ENCODE measurements at regions not wholly inside any gene's neighbourhood (a gene's known extent, or its start where the extent isn't known, plus 50 kb on each side); places are given as distances from the start of the nearest gene placed in this dataset.

DNA sequence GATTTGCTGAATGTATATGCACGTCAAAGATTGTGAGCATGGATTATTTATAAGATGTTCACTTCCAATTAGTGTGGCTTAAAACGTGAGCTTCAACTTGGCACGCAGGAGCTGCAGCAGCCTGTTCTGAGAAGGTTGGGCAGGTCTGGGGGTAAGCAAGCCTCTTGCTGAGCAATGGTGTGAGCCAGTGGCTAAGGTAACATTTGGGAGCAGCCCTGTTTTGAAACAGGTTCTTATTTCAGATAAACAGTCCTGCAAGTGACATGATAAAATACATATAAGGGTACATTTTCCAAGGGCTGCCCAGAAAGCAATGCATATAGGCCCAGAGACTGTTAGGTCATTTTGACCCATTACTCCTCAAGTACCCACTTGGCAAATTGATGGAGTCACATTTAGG is 415.3 kb downstream of the ZNF521 start:
- no peak for ATAC-seq
- no peak for TF ChIP-seq TSHZ2 (CRISPR knock-in tag; IDR thresholded peaks at IDR 0.05)
- TF ChIP-seq RARB (CRISPR knock-in tag; IDR thresholded peaks at IDR 0.05), result no peak
- no peak for TF ChIP-seq CSDC2 (CRISPR knock-in tag; IDR thresholded peaks at IDR 0.05)
- TF ChIP-seq POU6F1 (CRISPR knock-in tag; IDR thresholded peaks at IDR 0.05; ENCODE audit: borderline replicate concordance, low read depth), result no peak

- TF ChIP-seq CSDC2 (CRISPR knock-in tag; IDR thresholded peaks at IDR 0.05) (no peak), POU6F1 (CRISPR knock-in tag; IDR thresholded peaks at IDR 0.05; ENCODE audit: borderline replicate concordance, low read depth) (no peak), ARNTL (CRISPR knock-in tag; IDR thresholded peaks at IDR 0.05; ENCODE audit: borderline replicate concordance, low read depth) (no peak), TCF4 (CRISPR knock-in tag; IDR thresholded peaks at IDR 0.05; ENCODE audit: borderline replicate concordance) (no peak)
- no peak for ATAC-seq
Observed at GRCh38 chr18:24937639-24938275, 414.2 kb downstream of the ZNF521 start.

GRCh38 chr18:24940416-24940815 is 411.6 kb downstream of the ZNF521 start:
- TF ChIP-seq TCF4 (CRISPR knock-in tag; IDR thresholded peaks at IDR 0.05; ENCODE audit: borderline replicate concordance) (no peak), BACH2 (CRISPR knock-in tag; IDR thresholded peaks at IDR 0.05; ENCODE audit: borderline replicate concordance) (no peak), ZFP30 (CRISPR knock-in tag; IDR thresholded peaks at IDR 0.05) (no peak), TSHZ2 (CRISPR knock-in tag; IDR thresholded peaks at IDR 0.05) (no peak), CSDC2 (CRISPR knock-in tag; IDR thresholded peaks at IDR 0.05) (no peak), ARNTL (CRISPR knock-in tag; IDR thresholded peaks at IDR 0.05; ENCODE audit: borderline replicate concordance, low read depth) (no peak), TOX (CRISPR knock-in tag; IDR thresholded peaks at IDR 0.05; ENCODE audit: borderline replicate concordance) (no peak), OSR1 (CRISPR knock-in tag; IDR thresholded peaks at IDR 0.05) (no peak), ISL1 (CRISPR knock-in tag; IDR thresholded peaks at IDR 0.05) (no peak), PPARA (CRISPR knock-in tag; IDR thresholded peaks at IDR 0.05; ENCODE audit: borderline replicate concordance) (no peak), ZC3H10 (CRISPR knock-in tag; IDR thresholded peaks at IDR 0.05) (no peak), ZNF8 (CRISPR knock-in tag; IDR thresholded peaks at IDR 0.05) (no peak), PATZ1 (CRISPR knock-in tag; IDR thresholded peaks at IDR 0.05; ENCODE audit: borderline replicate concordance) (no peak), POU6F1 (CRISPR knock-in tag; IDR thresholded peaks at IDR 0.05; ENCODE audit: borderline replicate concordance, low read depth) (no peak), ZNF565 (CRISPR knock-in tag; conservative IDR thresholded peaks at IDR 0.05; ENCODE audit: low read depth) (no peak), GLIS3 (CRISPR knock-in tag; IDR thresholded peaks at IDR 0.05) (no peak), ESRRG (CRISPR knock-in tag; IDR thresholded peaks at IDR 0.05) (no peak), RARB (CRISPR knock-in tag; IDR thresholded peaks at IDR 0.05) (no peak)
- TF ChIP-seq, protein P1, sequence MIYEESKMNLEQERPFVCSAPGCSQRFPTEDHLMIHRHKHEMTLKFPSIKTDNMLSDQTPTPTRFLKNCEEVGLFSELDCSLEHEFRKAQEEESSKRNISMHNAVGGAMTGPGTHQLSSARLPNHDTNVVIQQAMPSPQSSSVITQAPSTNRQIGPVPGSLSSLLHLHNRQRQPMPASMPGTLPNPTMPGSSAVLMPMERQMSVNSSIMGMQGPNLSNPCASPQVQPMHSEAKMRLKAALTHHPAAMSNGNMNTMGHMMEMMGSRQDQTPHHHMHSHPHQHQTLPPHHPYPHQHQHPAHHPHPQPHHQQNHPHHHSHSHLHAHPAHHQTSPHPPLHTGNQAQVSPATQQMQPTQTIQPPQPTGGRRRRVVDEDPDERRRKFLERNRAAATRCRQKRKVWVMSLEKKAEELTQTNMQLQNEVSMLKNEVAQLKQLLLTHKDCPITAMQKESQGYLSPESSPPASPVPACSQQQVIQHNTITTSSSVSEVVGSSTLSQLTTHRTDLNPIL (CRISPR knock-in tag; IDR thresholded peaks at IDR 0.05; ENCODE audit: low read depth), result no peak
- no peak for ATAC-seq

Measured in SK-N-SH treated with all-trans-retinoic acid at 6 μM for 48 hours (cell line).